T47D (cell line): ENCODE measurements at regions not wholly inside any gene's neighbourhood (a gene's known extent, or its start where the extent isn't known, plus 50 kb on each side); places are given as distances from the start of the nearest gene placed in this dataset.

Source experiments
- DNase-seq, 2 experiments: peaks; one replicate each; pipeline versions ENCODE4 v3.0.0 to v3.0.0-alpha.2; 2011 to 2012; ENCODE audit warnings: low read depth in 1 of 2, low spot score in 1 of 2
- JUND ChIP-seq: IDR thresholded peaks from 2 replicates; pipeline ENCODE4 v1.6.1; 2012; ENCODE audit warnings: low read depth
- in situ Hi-C: cut with HindIII; loops from 2 replicates; pipeline ENCODE4 v1.10.0; 2016; ENCODE audit warnings: low sequenced_read_pairs, low pct_unique_long_range_greater_than_20kb

DNA sequence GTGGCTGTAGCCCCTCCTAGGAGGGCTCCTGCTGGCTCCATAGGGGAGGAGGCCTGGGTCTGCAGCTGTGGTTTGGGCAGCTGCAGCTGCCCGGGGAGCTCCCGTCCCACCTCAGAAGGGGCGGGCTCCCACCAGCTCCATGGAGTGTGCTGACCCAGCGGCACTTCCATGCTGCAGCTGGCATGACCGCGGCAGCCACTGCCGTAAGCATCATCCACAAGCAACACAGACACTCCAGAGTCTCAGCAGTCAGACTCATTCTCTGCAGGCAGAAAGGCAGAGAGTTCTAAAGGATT is 660.1 kb upstream of the RAB6C start:
- DNase-seq: no peak
- no peak for TF ChIP-seq JUND
- in situ Hi-C loops: no loop called here

DNA sequence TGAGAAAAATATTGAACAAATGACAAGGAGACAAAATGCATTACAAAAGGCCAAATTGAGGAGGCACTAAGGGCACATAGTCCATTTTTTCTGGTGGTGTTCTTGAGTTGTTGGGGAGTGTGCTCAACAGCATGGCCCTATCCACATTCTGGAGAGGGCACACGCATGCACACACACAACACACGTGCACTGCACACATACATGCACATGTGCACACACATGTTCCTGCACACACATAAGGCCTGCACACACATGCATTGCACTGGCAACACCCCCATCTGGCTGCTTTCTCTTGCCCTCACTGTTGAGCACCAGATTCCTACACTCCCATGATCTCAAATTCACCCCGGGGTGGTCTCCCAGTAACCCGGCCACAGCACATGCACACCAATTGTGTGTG is 659.2 kb upstream of the RAB6C start:
- no peak for TF ChIP-seq JUND
- in situ Hi-C loops: no loop called here
- DNase-seq: no peak

DNA sequence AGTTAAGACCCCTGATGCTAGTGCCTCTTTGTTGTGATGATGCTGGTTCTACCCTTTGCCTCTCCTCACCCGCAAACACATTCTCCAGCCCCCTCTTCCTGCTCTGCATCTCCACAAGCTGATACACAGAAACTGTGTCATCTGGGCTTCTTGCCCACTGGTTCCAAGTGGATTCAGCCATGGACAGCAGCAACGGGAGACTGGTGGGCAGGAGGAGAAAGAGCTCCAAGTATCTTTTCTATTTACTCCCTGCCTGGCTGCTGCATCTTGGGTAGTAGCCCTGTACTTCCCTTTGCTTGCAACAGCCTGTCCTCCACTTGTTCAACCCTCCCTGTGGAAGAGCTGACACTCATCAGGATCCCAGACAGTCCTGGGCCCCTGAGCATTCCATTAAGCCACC is 655.1 kb upstream of the RAB6C start:
- DNase-seq: no peak
- no peak for TF ChIP-seq JUND
- in situ Hi-C loops: no loop called here

DNA sequence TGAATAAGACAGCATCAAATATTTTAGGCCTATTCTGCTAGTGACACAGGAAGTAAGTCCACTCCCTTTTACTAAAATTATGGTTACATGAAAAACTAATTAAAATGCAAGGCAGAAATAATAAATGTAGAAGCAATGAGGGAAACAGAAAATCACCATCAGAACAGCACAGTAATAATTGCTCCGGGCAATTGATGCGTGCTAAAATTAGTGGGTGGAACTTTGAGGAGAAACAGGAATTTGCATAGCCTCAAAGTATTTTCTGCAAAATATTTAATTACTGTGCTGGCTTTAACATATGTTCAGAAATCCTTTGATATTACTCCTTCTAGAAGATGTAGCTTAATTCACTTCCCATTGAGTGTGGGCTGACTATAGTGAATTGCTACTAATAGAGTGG is 654.3 kb upstream of the RAB6C start:
- in situ Hi-C loops: no loop called here
- no peak for TF ChIP-seq JUND
- no peak for DNase-seq

DNA sequence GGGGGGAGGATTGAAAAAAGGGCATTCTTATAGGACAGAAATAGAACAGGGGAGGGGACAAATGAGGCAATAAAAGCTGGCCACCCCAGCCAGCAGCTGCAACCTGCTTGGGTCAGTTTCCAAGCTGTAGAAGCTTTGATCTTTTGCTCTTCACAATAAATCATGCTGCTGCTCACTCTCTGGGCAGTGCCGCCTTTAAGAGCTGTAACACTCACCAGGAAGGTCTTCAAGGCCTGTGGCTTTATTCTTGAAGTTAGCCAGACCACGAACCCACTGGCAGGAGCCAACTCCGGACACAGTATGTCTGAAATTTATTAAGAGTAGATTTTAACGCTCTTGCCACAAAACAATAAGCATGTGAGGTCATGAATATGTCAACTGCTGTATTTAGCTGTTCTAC is 649.9 kb upstream of the RAB6C start:
- TF ChIP-seq JUND: no peak
- in situ Hi-C loops: no loop called here

DNA sequence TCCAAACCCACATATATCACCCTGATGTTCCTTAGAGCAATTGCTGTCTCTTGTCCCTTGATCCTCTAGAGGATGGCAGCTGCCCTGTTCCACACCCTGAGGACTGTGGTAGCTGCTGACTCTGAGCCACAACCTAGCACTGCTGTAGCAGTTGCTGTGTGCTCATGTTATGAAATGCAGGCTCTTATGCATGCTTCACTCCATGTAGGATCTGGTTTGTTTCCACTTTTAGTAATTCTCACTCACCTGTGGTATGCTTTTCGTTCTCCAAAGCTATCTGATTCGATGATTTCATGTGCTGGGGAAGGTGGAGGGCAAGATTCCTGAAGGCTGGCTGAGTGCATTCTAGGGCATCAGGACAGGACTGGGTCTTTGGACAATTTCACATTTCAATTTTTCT is 649.0 kb upstream of the RAB6C start:
- TF ChIP-seq JUND: no peak
- in situ Hi-C loops: no loop called here

More for the DNA sequence above, 649.9 kb upstream of the RAB6C start:
- no peak for DNase-seq

DNA sequence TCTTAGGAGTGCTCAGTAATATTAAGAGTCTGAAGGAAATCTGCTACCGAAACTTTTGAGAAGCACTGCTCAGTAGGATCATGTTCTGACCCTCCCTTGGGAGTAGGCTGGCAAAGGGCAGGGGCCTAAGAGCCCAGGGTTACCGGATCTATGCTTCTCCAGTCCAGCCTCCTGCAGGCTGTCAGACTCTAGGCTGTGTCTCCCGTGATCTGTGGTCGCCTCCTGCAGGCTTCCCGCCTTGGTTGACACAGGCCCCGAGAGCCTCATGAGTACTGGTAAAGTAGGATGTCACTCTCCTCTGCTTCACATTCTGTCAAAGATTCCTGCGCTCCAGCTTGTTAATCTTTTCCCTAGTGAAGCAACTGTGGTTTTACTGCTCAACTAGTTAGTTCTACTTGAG is 647.8 kb upstream of the RAB6C start:
- DNase-seq: peak in 1 of 2 experiments; percentile 13
- in situ Hi-C loops: no loop called here
- no peak for TF ChIP-seq JUND

More for the DNA sequence above, 649.0 kb upstream of the RAB6C start:
- DNase-seq: no peak

DNA sequence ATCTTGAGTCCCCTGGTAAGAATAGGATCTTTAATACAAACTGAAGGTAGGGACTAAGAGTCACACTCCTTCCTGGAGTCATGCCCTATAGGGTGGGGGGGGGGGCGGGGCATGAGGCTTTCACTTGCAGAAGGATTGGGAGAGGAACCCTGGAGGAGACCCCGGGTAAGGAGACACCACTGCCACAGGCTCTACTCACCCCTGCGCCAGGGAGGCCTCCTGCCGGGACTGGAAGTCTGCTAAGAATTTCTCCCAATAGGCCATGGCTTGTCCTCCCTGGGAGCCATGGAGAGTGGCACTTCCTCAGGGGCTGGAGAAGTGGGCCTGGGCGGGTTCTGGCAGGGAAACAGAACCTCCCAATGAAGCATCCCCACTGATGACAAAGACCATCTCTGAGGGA is 645.3 kb upstream of the RAB6C start:
- no peak for DNase-seq
- in situ Hi-C loops: no loop called here
- no peak for TF ChIP-seq JUND

DNA sequence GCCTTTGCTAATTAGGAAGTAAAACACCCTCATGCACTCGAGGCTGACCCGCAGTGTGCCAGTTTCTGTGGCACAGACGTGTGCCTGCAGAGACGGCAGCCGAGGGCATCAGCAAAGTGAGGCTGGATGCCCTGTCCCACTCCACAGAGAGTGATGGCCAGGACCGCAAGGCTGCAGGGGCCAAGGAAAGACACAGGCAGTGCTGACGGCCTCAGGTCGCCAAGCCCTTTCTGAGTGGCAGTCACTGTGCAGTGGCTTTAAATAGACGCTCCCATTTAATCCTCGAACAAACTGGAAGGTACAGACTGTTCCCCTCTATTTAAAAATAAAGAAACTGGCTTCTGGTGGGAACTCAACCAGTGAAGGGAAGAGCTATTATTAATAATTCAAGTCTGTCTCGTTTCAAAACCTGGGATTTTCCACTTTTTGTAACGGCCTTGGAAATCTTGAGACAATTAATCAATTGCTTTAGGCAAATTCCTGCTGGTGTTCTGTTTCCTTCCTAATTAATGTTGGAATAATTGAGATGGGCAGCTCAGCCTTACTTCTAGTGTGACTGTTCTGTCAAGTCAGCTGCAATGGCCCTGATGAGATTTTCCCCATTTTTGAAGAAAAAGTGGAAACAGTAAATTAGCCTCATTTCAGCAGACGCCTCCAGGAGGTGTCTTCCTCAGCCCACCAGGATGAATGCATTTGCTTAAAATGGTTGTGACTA is 644.6 kb upstream of the RAB6C start:
- no peak for DNase-seq
- TF ChIP-seq JUND: no peak
- in situ Hi-C loops: no loop called here

DNA sequence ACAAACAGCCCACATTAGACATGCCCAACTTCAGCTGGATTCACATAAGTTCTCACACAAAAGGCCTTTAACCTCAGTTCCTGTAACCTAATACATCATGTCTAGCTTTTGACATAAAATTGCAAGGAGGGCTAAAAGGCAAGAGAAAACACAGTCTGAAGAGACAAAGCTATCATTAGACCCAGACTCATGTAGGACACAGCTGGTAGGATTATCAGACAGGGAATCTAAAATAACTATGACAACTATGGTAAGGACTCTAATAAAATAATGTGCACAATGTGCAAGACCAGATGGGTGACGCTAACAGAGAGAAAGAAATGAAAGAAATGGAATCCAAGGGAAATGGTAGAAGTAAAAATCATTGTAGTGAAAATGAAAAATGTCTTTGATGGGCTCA is 643.2 kb upstream of the RAB6C start:
- in situ Hi-C loops: no loop called here
- DNase-seq: no peak
- TF ChIP-seq JUND: no peak

DNA sequence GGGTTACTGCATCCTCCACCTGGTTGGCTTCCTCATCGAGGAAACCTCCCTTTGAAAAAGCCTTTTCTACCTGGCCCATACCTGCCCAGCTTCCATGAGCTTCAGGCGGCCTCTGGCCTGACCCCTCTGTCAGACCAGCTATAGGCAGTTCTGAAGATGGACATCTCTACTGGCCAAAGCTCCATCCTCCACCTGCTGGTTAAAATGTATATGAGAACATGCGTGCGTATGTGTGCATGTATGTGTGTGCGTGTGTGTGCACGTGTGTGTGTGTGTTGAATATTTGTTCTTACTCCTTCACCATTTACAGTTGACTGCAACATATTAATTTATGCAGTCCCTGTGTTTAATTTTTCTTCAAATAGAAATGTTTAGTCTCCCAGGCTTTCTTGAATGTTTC is 642.4 kb upstream of the RAB6C start:
- in situ Hi-C loops: no loop called here
- DNase-seq: peak in 1 of 2 experiments; percentile 7
- TF ChIP-seq JUND: no peak

DNA sequence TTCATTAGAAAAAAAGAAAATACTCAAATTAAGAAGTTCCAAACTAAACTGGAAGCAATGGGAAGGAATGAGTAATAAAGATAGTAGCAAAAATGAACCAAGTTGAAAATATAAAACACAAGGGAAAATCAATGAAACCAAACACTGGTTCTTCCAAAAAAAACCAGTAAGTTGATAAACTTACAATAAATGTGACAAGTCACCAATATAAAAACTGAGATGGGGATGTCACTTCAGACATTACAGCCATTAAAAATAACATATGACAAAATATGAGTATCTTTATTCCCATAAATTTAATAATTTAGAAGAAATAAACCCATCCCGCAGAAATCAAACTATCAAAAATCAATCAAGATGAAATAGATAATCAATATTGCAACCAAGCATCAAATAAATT is 633.9 kb upstream of the RAB6C start:
- DNase-seq: no peak
- TF ChIP-seq JUND: no peak
- in situ Hi-C loops: no loop called here

DNA sequence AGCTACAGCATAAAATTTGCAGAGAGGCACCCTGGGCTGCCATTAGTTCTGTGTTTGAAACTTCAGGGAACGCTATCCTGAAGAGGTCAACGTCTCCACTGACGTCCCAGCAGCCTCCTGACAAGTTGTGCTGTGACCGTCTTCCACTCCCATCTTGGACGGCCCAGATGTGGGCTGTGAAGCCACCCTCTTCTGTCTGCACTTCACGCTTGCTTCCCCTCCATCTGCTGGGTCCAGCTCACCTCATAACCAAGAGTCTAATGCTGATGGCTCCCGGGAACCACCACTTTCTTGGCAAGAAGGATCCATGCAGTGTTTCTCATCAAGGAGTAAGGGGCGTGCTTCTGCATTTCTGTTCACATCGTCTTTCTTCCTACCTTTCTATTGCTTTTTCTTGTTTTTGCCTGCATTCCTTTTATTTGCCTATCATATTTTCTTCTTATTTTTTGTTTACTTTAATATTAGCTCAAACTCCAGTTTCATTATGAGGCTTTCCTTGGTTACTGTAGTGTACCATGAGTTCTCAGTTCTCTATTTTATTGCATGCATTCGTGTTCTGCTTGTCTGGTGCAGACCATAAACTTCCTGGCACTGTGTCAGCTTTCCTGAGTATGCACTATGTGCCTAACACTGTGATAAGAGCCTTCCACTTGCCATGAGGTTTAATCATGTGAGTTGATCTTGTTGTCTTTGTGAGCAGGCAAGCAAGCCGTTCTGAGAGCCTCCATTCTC is 631.8 kb upstream of the RAB6C start:
- no peak for DNase-seq
- no peak for TF ChIP-seq JUND
- in situ Hi-C loops: no loop called here

DNA sequence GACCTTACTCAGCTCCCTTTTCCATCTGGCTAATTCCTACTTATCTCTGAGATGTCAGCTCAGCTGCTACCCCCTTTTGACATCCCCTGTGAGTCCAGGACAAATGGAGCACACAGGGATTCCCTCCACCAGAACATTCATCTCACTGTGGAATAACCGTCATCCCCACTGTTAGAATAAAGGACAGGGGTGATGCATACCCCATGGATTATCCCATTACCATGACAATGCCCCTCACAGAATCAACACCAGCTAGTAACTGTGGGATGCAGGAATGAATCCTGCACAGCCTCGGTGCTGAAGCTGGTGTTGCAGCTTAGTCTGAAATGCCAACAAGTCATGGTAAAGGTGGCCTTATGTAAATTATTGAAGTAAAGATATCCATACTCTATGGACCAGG is 624.8 kb upstream of the RAB6C start:
- DNase-seq: no peak
- in situ Hi-C loops: no loop called here
- no peak for TF ChIP-seq JUND
